Vagina (tissue), 2 donors: ENCODE measurements at regions not wholly inside any gene's neighbourhood (a gene's known extent, or its start where the extent isn't known, plus 50 kb on each side); places are given as distances from the start of the nearest gene placed in this dataset.

Experiments
- CTCF ChIP-seq, 3 experiments: fragments of 450-650 bp in 2 of 3; fragments of 200-600 bp in 1 of 3; sonication (generic) in 1 of 3; IDR thresholded peaks; one replicate each; pipeline ENCODE4 v1.5.1; 2017 to 2019; ENCODE audit warnings: antibody characterized with exemption in 3 of 3, mild to moderate bottlenecking in 2 of 3, moderate library complexity in 2 of 3
- POLR2A ChIP-seq, 2 donors: fragments of 450-650 bp; IDR thresholded peaks; one replicate each; pipeline ENCODE4 v1.6.1; 2017; ENCODE audit warnings: antibody characterized with exemption in 2 of 2, mild to moderate bottlenecking in 2 of 2, moderate library complexity in 2 of 2
- POLR2AphosphoS5 ChIP-seq, 2 donors: sonication (generic); formaldehyde crosslinking; IDR thresholded peaks; one replicate each; pipeline ENCODE4 v1.9.0; 2017; ENCODE audit warnings: antibody characterized with exemption in 2 of 2, mild to moderate bottlenecking in 2 of 2, low read depth in 1 of 2; ENCODE audit not compliant: insufficient read depth in 1 of 2

DNA sequence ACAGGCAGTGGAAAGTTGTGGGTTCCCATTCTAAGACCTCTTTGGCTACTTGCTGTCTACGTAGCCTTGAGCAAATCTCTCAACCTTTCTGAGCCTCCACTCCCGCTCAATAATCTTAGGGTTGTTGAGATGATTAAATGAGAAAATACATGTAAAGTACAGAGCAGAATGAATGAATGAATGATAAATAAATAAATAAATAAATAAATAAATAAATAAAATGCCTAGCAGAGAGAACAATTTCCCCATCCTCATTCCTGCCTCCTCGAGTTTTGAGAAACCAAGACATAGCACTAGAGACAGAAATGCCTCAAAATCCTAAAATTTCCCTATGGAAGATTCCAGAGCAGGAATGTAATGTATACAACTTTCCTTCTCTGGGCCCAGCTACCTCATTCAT lies 128.3 kb upstream of the RAD23B start:
- no peak for TF ChIP-seq CTCF (IDR thresholded peaks at IDR 0.05)
- no peak for TF ChIP-seq POLR2AphosphoS5 (IDR thresholded peaks at IDR 0.05; ENCODE audit: insufficient read depth in 1 of 2, low read depth in 1 of 2)
- TF ChIP-seq POLR2A (IDR thresholded peaks at IDR 0.05): no peak
